Progenitor cell of endocrine pancreas (in vitro differentiated cells): ENCODE measurements at regions not wholly inside any gene's neighbourhood (a gene's known extent, or its start where the extent isn't known, plus 50 kb on each side); places are given as distances from the start of the nearest gene placed in this dataset.

Source experiments
- DNase-seq: peaks from one replicate; pipeline ENCODE4 v3.0.0; 2021; ENCODE audit warnings: low spot score; ENCODE audit not compliant: unreplicated experiment
- H3K27ac Mint-ChIP-seq: 2 replicates; pipeline ENCODE4 v1.8.0; 2021; ENCODE audit warnings: mild to moderate bottlenecking, moderate library complexity, mixed read lengths
- H3K27me3 Mint-ChIP-seq: 2 replicates; pipeline ENCODE4 v1.8.0; 2021; ENCODE audit warnings: mixed read lengths
- H3K36me3 Mint-ChIP-seq: 2 replicates; pipeline ENCODE4 v1.8.0; 2022; ENCODE audit warnings: mixed read lengths; ENCODE audit not compliant: insufficient read depth
- H3K4me1 Mint-ChIP-seq: 2 replicates; pipeline ENCODE4 v1.8.0; 2021; ENCODE audit warnings: low read depth, mixed read lengths
- H3K4me3 Mint-ChIP-seq: 2 replicates; pipeline ENCODE4 v1.8.0; 2021; ENCODE audit warnings: low read depth, mild to moderate bottlenecking, moderate library complexity, mixed read lengths
- H3K9me3 Mint-ChIP-seq: 2 replicates; pipeline ENCODE4 v1.8.0; 2021; ENCODE audit warnings: low read depth, mixed read lengths
- CTCF ChIP-seq: fragments of 200-600 bp; sonication (generic); IDR thresholded peaks from one replicate; pipeline ENCODE4 v1.5.0; 2021; ENCODE audit warnings: antibody characterized with exemption, mild to moderate bottlenecking; ENCODE audit not compliant: unreplicated experiment

GRCh38 chr15:59917504-59918157 lies 86.5 kb upstream of the FOXB1 start:
- Mint-ChIP-seq H3K27ac (no peak overlapping the region), H3K9me3 (no peaks in the 10 kb centered on the region), H3K27me3 (peaks cover 56% of the 10 kb centered on the region), H3K4me3 (no peak overlapping the region), H3K36me3 (no peaks in the 10 kb centered on the region), H3K4me1 (no peaks in the 10 kb centered on the region)
- TF ChIP-seq CTCF, result peak; percentile 79
- DNase-seq, result peak; percentile 66

- Mint-ChIP-seq H3K27ac (no peak overlapping the region), H3K36me3 (no peaks in the 10 kb centered on the region), H3K4me1 (peaks cover 15% of the 10 kb centered on the region), H3K4me3 (no peak overlapping the region), H3K27me3 (peaks cover 43% of the 10 kb centered on the region), H3K9me3 (no peaks in the 10 kb centered on the region)
- DNase-seq, result no peak
- no peak for TF ChIP-seq CTCF
Observed at GRCh38 chr15:59906046-59906445, 98.1 kb upstream of the FOXB1 start.

GRCh38 chr15:59905176-59905575 lies 98.9 kb upstream of the FOXB1 start:
- no peak overlapping the region for H3K4me3 Mint-ChIP-seq
- H3K27me3 Mint-ChIP-seq, result peaks cover 43% of the 10 kb centered on the region
- peaks cover 16% of the 10 kb centered on the region for H3K4me1 Mint-ChIP-seq
- no peak for TF ChIP-seq CTCF
- H3K9me3 Mint-ChIP-seq, result no peaks in the 10 kb centered on the region
- no peaks in the 10 kb centered on the region for H3K36me3 Mint-ChIP-seq
- DNase-seq, result no peak
- no peak overlapping the region for H3K27ac Mint-ChIP-seq

- no peaks in the 10 kb centered on the region for H3K9me3 Mint-ChIP-seq
- no peak overlapping the region for H3K4me3 Mint-ChIP-seq
- peaks cover 43% of the 10 kb centered on the region for H3K27me3 Mint-ChIP-seq
- peaks cover 16% of the 10 kb centered on the region for H3K4me1 Mint-ChIP-seq
- TF ChIP-seq CTCF, result no peak
- H3K36me3 Mint-ChIP-seq, result no peaks in the 10 kb centered on the region
- H3K27ac Mint-ChIP-seq, result no peak overlapping the region
- no peak for DNase-seq
Observed at GRCh38 chr15:59904450-59905135, 99.5 kb upstream of the FOXB1 start.

- Mint-ChIP-seq H3K9me3 (no peaks in the 10 kb centered on the region), H3K36me3 (no peaks in the 10 kb centered on the region), H3K4me3 (no peak overlapping the region), H3K27ac (no peak overlapping the region), H3K27me3 (peaks cover 22% of the 10 kb centered on the region), H3K4me1 (peaks cover 2% of the 10 kb centered on the region)
- TF ChIP-seq CTCF, result no peak
- DNase-seq, result no peak
Observed at GRCh38 chr15:59896663-59897074, 107.4 kb upstream of the FOXB1 start.
